ENCODE measurements at regions not wholly inside any gene's neighbourhood (a gene's known extent, or its start where the extent isn't known, plus 50 kb on each side); places are given as distances from the start of the nearest gene placed in this dataset.

GRCh38 chr21:35349376-35350080, 300.4 kb upstream of the RUNX1 start:
- TF ChIP-seq, protein P1, sequence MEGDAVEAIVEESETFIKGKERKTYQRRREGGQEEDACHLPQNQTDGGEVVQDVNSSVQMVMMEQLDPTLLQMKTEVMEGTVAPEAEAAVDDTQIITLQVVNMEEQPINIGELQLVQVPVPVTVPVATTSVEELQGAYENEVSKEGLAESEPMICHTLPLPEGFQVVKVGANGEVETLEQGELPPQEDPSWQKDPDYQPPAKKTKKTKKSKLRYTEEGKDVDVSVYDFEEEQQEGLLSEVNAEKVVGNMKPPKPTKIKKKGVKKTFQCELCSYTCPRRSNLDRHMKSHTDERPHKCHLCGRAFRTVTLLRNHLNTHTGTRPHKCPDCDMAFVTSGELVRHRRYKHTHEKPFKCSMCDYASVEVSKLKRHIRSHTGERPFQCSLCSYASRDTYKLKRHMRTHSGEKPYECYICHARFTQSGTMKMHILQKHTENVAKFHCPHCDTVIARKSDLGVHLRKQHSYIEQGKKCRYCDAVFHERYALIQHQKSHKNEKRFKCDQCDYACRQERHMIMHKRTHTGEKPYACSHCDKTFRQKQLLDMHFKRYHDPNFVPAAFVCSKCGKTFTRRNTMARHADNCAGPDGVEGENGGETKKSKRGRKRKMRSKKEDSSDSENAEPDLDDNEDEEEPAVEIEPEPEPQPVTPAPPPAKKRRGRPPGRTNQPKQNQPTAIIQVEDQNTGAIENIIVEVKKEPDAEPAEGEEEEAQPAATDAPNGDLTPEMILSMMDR (tag by site-specific recombination; IDR thresholded peaks at IDR 0.05): no peak
- TF ChIP-seq MEIS1 (CRISPR knock-in tag; IDR thresholded peaks at IDR 0.05; ENCODE audit: borderline replicate concordance): no peak
- no peak for TF ChIP-seq YY1 (tag by site-specific recombination; IDR thresholded peaks at IDR 0.05)
- TF ChIP-seq BCL11A (tag by site-specific recombination; IDR thresholded peaks at IDR 0.05; ENCODE audit: low read depth): no peak
- TF ChIP-seq ZNF311 (tag by site-specific recombination; IDR thresholded peaks at IDR 0.05; ENCODE audit: borderline replicate concordance): no peak
- no peak for TF ChIP-seq ZNF654 (tag by site-specific recombination; IDR thresholded peaks at IDR 0.05; ENCODE audit: low read depth)

Measured in HEK293 (cell line).